Ascending aorta (tissue), 2 donors: ENCODE measurements at regions not wholly inside any gene's neighbourhood (a gene's known extent, or its start where the extent isn't known, plus 50 kb on each side); places are given as distances from the start of the nearest gene placed in this dataset.
"Not testable (repeated sequence)": the region's sequence is repeated elsewhere in the genome, so short reads cannot be mapped to it uniquely, and the experiment has no call there.

Source experiments
- DNase-seq, 2 donors: peaks; one replicate each; pipeline ENCODE4 v3.0.0-alpha.2; 2019; ENCODE audit warnings: low spot score in 2 of 2
- H3K27ac ChIP-seq, 2 donors: fragments of 200-600 bp; sonication (generic); one replicate each; pipeline ENCODE4 v1.5.1; 2016 to 2017; ENCODE audit warnings: mild to moderate bottlenecking in 1 of 2
- H3K27me3 ChIP-seq: fragments of 200-600 bp; sonication (generic); one replicate; pipeline ENCODE4 v1.5.1; 2017
- H3K36me3 ChIP-seq, 2 donors: fragments of 200-600 bp; sonication (generic); one replicate each; pipeline ENCODE4 v1.5.1; 2016
- H3K4me1 ChIP-seq, 2 donors: fragments of 200-600 bp; sonication (generic); one replicate each; pipeline ENCODE4 v1.5.1; 2016 to 2017; ENCODE audit warnings: mild to moderate bottlenecking in 1 of 2
- H3K4me3 ChIP-seq, 2 donors: fragments of 200-600 bp; sonication (generic); one replicate each; pipeline ENCODE4 v1.5.1; 2016 to 2017; ENCODE audit warnings: mild to moderate bottlenecking in 1 of 2
- H3K9me3 ChIP-seq, 2 donors: fragments of 200-600 bp; sonication (generic); one replicate each; pipeline ENCODE4 v1.5.1; 2016
- CTCF ChIP-seq, 3 experiments: fragments of 200-600 bp in 2 of 3; fragments of 450-650 bp in 1 of 3; sonication (generic) in 2 of 3; IDR thresholded peaks; one replicate each; pipeline ENCODE4 v1.5.1; 2016 to 2019; ENCODE audit warnings: antibody characterized with exemption in 3 of 3, mild to moderate bottlenecking in 1 of 3, moderate library complexity in 1 of 3
- intact Hi-C: fragments of 100-400 bp; cut with DNase I; formaldehyde crosslinking; loops from one replicate; pipeline ENCODE4 v1.15.1; 2023

GRCh38 chr10:45243261-45243660 is 72.1 kb downstream of the OR13A1 start:
- Histone ChIP-seq H3K4me3 (no peak overlapping the region), H3K36me3 (no peaks in the 10 kb centered on the region), H3K9me3 (no peaks in the 10 kb centered on the region), H3K4me1 (no peaks in the 10 kb centered on the region), H3K27ac (no peak overlapping the region), H3K27me3 (no peaks in the 10 kb centered on the region)
- no peak for TF ChIP-seq CTCF (IDR thresholded peaks at IDR 0.05)
- no peak for DNase-seq
- intact Hi-C loops: no loop called here

DNA sequence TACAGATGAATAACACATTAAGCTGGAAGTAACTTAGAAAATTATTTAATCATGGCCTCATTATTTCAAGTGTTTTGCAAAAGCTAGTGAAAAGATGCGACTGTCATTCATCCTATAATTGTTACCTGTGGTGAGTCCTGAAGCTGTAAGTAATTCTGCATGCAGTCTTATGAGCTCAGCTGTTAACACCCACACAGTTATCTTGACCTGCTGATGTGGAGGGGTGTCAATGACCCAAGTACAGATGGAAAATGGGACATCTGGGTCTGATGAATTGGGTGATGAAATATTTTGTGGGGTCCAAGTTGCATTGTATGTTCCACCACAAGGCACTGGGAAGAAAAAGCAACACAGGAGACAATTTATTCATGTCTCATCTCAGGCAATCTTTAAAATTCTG is 68.9 kb downstream of the OR13A1 start:
- Histone ChIP-seq H3K4me3 (no peak overlapping the region), H3K27me3 (no peaks in the 10 kb centered on the region), H3K4me1 (no peaks in the 10 kb centered on the region), H3K9me3 (no peaks in the 10 kb centered on the region), H3K36me3 (no peaks in the 10 kb centered on the region), H3K27ac (no peak overlapping the region)
- DNase-seq: no peak
- intact Hi-C loops: no loop called here
- no peak for TF ChIP-seq CTCF (IDR thresholded peaks at IDR 0.05)

DNA sequence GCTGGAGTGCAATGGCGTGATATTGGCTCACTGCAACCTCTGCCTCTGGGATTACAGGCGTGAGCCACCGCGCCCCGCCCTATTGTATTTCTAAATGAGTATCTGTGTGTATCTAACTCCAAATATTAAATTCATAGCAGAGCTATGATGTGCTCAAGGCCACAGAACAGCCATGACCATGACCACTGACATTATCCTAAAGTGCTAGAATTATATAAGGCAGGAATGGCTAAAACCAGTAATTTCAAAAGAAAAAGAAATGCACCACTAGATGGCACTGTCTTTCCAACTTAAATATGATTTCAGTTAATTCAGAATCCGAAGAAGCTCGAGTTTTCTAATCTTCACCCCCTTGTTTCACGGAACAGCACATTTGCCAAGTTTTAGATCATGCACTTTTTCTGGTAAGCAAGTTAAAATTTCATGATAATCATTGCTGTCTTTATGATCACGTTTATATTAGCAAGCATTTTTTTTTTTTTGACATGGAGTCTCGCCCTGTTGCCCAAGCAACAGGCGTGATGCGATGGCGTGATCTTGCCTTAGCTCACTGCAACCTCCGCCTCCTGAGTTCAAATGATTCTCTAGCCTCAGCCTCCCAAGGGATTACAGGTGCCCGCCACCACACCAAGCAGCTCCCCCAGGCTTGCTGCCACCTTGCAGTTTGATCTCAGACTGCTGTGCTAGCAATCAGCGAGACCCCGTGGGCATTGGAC is 65.3 kb downstream of the OR13A1 start:
- Histone ChIP-seq H3K9me3 (no peaks in the 10 kb centered on the region), H3K27ac (no peak overlapping the region), H3K36me3 (no peaks in the 10 kb centered on the region), H3K4me3 (no peak overlapping the region), H3K4me1 (no peaks in the 10 kb centered on the region), H3K27me3 (no peaks in the 10 kb centered on the region)
- intact Hi-C loops: loop anchor here (5.0 kb wide), 1 partner anchor 422 kb away; the partner anchor contains the start of gene ZFAND4
- no peak for DNase-seq
- TF ChIP-seq CTCF (IDR thresholded peaks at IDR 0.05): peak; percentile 32 to 70 (median 46)

- H3K4me3 ChIP-seq: not testable (repeated sequence)
Observed at GRCh38 chr10:45250694-45251075, 64.7 kb downstream of the OR13A1 start.

More at GRCh38 chr10:45250694-45251075, 64.7 kb downstream of the OR13A1 start:
- not testable (repeated sequence) for H3K27me3 ChIP-seq, H3K9me3 ChIP-seq, H3K36me3 ChIP-seq, H3K27ac ChIP-seq, DNase-seq, H3K4me1 ChIP-seq
- intact Hi-C loops: loop anchor here (5.0 kb wide), 1 partner anchor 422 kb away; the partner anchor contains the start of gene ZFAND4
